ENCODE measurements at regions not wholly inside any gene's neighbourhood (a gene's known extent, or its start where the extent isn't known, plus 50 kb on each side); places are given as distances from the start of the nearest gene placed in this dataset.

- H3K9me3 Mint-ChIP-seq (ENCODE audit: low read depth), result peaks cover 2% of the 10 kb centered on the region
- no peaks in the 10 kb centered on the region for H3K27me3 Mint-ChIP-seq (ENCODE audit: low read depth)
- H3K4me3 Mint-ChIP-seq (ENCODE audit: unreplicated experiment), result no peak overlapping the region
- no peak overlapping the region for H3K27ac Mint-ChIP-seq (ENCODE audit: unreplicated experiment)
- peaks cover 19% of the 10 kb centered on the region for H3K4me1 Mint-ChIP-seq (ENCODE audit: low read depth)
- DNase-seq (ENCODE audit: low spot score), result no peak
- TF ChIP-seq CTCF (IDR thresholded peaks at IDR 0.05), result no peak
- no peaks in the 10 kb centered on the region for H3K36me3 Mint-ChIP-seq (ENCODE audit: low read depth)
These were observed 348.5 kb downstream of the RFC3 start for GRCh38 chr13:34166406-34166805.

- peaks cover 9% of the 10 kb centered on the region for H3K9me3 Mint-ChIP-seq (ENCODE audit: low read depth)
- no peak overlapping the region for H3K4me3 Mint-ChIP-seq (ENCODE audit: unreplicated experiment)
- TF ChIP-seq CTCF (IDR thresholded peaks at IDR 0.05), result no peak
- H3K4me1 Mint-ChIP-seq (ENCODE audit: low read depth), result peaks cover 16% of the 10 kb centered on the region
- no peaks in the 10 kb centered on the region for H3K27me3 Mint-ChIP-seq (ENCODE audit: low read depth)
- no peak for DNase-seq (ENCODE audit: low spot score)
- H3K36me3 Mint-ChIP-seq (ENCODE audit: low read depth), result no peaks in the 10 kb centered on the region
- no peak overlapping the region for H3K27ac Mint-ChIP-seq (ENCODE audit: unreplicated experiment)
These were observed 349.4 kb downstream of the RFC3 start for GRCh38 chr13:34167347-34167746.

- no peak overlapping the region for H3K4me3 Mint-ChIP-seq (ENCODE audit: unreplicated experiment)
- H3K36me3 Mint-ChIP-seq (ENCODE audit: low read depth), result no peaks in the 10 kb centered on the region
- peaks cover 9% of the 10 kb centered on the region for H3K9me3 Mint-ChIP-seq (ENCODE audit: low read depth)
- peaks cover 23% of the 10 kb centered on the region for H3K4me1 Mint-ChIP-seq (ENCODE audit: low read depth)
- H3K27ac Mint-ChIP-seq (ENCODE audit: unreplicated experiment), result no peak overlapping the region
- DNase-seq (ENCODE audit: low spot score), result no peak
- no peak for TF ChIP-seq CTCF (IDR thresholded peaks at IDR 0.05)
- H3K27me3 Mint-ChIP-seq (ENCODE audit: low read depth), result no peaks in the 10 kb centered on the region
These were observed 354.1 kb downstream of the RFC3 start for GRCh38 chr13:34172048-34172447.

- TF ChIP-seq CTCF (IDR thresholded peaks at IDR 0.05), result no peak
- Mint-ChIP-seq H3K27me3 (ENCODE audit: low read depth) (no peaks in the 10 kb centered on the region), H3K27ac (ENCODE audit: unreplicated experiment) (no peak overlapping the region), H3K4me1 (ENCODE audit: low read depth) (peaks cover 38% of the 10 kb centered on the region), H3K36me3 (ENCODE audit: low read depth) (no peaks in the 10 kb centered on the region), H3K9me3 (ENCODE audit: low read depth) (peaks cover 7% of the 10 kb centered on the region), H3K4me3 (ENCODE audit: unreplicated experiment) (no peak overlapping the region)
- no peak for DNase-seq (ENCODE audit: low spot score)
These were observed 356.8 kb downstream of the RFC3 start for GRCh38 chr13:34174671-34175145.

GRCh38 chr13:34175551-34175950 is 357.6 kb downstream of the RFC3 start:
- Mint-ChIP-seq H3K9me3 (ENCODE audit: low read depth) (peaks cover 7% of the 10 kb centered on the region), H3K4me1 (ENCODE audit: low read depth) (peaks cover 47% of the 10 kb centered on the region), H3K4me3 (ENCODE audit: unreplicated experiment) (no peak overlapping the region), H3K27ac (ENCODE audit: unreplicated experiment) (no peak overlapping the region), H3K27me3 (ENCODE audit: low read depth) (no peaks in the 10 kb centered on the region), H3K36me3 (ENCODE audit: low read depth) (no peaks in the 10 kb centered on the region)
- no peak for TF ChIP-seq CTCF (IDR thresholded peaks at IDR 0.05)
- no peak for DNase-seq (ENCODE audit: low spot score)
